ENCODE measurements at regions not wholly inside any gene's neighbourhood (a gene's known extent, or its start where the extent isn't known, plus 50 kb on each side); places are given as distances from the start of the nearest gene placed in this dataset.
"Not testable (repeated sequence)": the region's sequence is repeated elsewhere in the genome, so short reads cannot be mapped to it uniquely, and the experiment has no call there.

DNA sequence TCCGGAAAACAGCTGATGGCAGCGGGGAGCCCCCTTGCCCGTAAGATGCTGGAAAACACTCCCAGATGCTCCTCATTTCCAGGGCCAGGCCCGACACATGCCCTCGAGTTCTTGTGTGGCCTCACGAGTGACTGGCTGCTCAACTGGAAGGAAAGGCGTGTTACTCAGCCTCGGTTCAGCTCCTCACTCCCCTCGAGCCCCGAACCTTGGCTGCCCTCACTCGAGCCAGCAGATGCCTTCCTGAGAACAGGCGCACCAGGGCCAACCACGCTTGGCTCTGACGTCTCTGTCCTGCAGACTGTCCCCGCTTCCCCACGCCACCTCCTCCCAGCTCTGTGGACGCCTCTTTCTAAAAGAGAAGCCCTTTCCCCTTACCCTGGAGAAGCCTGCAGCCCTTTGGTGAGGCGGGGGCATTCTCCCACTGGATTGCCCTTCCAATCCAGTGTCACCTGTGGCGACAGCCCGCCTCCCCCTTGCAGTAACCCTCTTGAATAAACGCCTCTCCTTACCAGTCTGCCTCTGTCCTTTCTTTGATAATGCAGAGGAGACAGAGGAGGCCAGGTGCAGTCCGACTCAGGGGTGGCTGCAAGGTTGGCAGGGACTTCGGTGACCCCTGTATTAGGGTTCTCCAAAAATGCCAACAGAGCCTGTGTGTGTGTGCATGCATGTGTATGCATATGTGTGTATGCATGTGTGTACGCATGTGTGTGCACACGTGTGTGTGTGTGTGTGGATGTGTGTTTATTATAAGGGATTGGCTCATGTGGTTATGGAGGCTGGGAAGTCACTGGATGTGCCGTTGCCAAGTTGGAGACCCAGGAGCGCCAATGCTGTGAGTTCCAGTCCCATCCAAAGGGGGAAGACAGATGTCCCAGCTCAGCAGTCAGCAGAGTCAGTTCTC, 166.3 kb downstream of the KIF26A start:
- DNase-seq (ENCODE audit: low spot score): no peak
- TF ChIP-seq, protein P1, sequence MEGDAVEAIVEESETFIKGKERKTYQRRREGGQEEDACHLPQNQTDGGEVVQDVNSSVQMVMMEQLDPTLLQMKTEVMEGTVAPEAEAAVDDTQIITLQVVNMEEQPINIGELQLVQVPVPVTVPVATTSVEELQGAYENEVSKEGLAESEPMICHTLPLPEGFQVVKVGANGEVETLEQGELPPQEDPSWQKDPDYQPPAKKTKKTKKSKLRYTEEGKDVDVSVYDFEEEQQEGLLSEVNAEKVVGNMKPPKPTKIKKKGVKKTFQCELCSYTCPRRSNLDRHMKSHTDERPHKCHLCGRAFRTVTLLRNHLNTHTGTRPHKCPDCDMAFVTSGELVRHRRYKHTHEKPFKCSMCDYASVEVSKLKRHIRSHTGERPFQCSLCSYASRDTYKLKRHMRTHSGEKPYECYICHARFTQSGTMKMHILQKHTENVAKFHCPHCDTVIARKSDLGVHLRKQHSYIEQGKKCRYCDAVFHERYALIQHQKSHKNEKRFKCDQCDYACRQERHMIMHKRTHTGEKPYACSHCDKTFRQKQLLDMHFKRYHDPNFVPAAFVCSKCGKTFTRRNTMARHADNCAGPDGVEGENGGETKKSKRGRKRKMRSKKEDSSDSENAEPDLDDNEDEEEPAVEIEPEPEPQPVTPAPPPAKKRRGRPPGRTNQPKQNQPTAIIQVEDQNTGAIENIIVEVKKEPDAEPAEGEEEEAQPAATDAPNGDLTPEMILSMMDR (IDR thresholded peaks at IDR 0.05): no peak
- ATAC-seq (ENCODE audit: low FRiP score): no peak

DNA sequence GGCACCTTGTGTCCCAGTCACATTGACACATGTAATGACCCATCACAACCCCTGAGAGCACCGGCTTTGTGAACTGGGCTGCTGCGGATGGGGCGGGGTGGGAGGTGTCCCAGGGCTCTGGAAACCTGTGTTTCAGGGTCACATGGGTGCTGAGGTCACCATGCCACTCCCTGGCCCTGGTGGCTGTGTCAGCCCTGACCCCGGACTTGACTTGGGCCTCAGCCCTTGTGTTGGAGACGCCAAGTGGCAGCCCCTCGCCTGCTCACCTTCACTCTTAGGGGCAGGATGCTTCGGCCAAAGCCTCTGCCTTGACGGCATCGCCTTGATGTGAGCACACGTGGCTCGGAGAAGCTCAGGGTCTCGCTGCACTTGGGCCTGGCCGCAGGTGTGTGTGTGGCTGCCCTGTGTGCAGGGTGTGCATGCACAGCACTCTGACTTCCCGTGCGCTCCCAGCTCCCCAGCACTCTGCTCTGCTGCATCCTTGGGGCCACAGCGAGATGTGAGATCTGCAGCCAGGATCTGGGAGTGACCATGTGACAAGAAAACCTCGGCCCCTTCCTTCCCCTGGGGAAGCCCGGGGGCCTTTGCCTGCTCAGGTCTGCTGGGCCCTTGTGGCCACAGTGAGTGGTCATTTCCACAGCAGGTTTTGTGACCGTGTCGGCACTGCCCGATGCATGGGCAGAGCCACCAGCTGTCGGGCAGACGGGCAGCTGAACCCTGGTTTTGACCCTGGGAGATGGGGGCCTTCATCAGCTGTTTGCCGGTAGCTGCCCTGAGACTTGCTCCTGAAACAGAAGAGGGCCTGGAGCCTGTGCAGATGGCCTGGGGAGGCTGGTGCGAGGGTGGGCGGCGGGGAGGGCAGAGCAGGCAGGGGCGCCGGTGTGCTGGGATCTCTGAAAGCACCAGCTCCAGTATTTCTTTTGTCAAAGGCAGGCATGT, 167.4 kb downstream of the KIF26A start:
- TF ChIP-seq, protein P1 (IDR thresholded peaks at IDR 0.05): no peak
- DNase-seq (ENCODE audit: low spot score) (no peak), ATAC-seq (ENCODE audit: low FRiP score) (no peak)

DNA sequence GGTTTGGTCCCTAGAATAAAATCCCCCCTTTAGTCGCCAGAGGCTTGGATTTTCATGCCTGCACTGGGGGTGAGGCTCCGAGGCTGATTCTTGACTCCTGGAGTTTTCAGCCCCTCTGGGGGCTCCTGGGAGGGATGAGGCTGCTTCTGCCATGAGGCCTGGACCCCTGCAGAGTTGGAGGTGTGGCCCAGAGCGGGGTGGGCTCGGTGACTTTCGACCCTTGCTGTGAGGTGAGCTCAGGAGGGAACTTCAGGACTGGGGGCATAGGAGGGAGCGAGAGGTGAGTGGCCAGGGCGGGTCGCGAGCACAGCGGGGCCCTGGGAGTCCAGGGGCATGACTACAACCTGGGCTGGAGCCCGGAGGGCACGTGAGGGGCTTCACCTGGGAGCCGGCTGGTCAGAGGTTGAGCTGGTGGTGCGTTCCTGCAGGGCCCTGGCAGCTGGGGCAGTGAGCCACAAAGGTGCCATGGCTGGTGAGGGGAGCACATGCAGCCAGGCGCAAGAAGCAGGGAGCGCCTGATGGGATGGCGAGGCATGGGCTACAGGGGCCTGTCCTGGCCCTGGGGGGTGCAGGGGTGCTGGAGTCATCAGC, 168.2 kb downstream of the KIF26A start:
- no peak for ATAC-seq (ENCODE audit: low FRiP score)
- TF ChIP-seq, protein P1 (IDR thresholded peaks at IDR 0.05): no peak
- no peak for DNase-seq (ENCODE audit: low spot score)

DNA sequence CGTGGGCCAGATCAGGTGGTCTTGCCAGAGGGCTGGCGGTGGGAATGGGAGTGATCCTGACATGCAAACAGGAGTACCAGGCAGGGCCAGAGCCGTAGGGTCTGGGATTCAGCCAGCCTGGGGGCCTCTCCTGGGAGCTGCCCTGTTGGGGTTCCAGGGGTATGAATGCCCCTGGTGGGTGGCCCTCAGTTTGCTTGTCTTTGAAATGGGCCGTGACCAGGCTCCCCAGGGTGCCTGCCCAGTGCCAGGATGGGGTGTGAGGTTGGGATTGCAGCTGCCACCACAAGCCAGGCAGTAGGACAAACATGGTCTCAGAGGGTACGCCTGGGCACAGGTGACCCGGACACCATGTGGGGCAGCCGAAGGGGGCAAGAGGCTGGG, 168.8 kb downstream of the KIF26A start:
- TF ChIP-seq, protein P1 (IDR thresholded peaks at IDR 0.05): no peak
- no peak for ATAC-seq (ENCODE audit: low FRiP score)
- no peak for DNase-seq (ENCODE audit: low spot score)

DNA sequence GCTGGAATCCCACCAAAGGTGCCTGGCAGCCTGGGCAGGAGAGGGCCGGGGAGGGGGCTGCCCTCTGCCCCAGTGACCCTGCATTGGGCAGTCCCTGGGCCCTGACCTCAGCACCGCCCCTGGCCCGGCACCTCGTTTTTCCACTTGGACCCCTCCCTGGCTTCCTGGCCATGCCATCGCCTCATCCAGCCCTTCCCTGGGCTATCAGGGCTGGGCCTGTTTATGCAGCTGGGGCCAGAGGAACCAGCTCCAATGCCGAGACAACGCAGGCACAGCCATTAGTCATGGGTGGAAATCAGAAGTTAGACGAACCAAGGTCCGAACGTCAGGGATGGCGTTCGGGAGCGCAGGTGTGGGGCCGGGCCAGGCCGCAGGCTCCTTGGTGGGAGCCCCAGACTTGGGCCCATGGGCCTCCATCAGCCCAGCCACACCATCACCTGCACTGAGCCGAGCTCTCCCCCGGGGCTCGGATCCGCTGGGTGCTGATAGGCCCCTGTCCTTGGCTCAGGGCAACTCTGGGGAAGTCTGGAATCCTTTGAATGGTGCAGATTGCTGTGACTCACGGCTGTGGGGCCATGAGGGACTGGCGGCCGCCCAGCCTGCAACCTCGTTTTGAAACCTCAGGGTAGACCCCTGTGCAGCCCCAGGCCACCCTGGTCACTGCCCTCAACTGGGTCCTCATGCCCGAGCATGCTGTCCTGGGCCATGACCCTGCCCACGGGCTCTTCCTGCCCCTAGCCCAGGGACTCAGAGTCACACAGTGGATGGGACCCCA, 169.4 kb downstream of the KIF26A start:
- ATAC-seq (ENCODE audit: low FRiP score) (no peak), DNase-seq (ENCODE audit: low spot score) (no peak)
- TF ChIP-seq, protein P1 (IDR thresholded peaks at IDR 0.05): no peak

DNA sequence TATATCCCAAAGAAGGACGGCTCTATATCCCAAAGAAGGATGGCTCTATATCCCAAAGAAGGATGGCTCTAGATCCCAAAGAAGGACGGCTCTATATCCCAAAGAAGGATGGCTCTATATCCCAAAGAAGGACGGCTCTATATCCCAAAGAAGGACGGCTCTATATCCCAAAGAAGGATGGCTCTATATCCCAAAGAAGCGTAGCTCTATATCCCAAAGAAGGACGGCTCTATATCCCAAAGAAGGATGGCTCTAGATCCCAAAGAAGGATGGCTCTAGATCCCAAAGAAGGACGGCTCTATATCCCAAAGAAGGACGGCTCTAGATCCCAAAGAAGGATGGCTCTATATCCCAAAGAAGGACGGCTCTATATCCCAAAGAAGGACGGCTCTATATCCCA, 170.1 kb downstream of the KIF26A start:
- ATAC-seq (ENCODE audit: low FRiP score): not testable (repeated sequence)

More for the DNA sequence above, 170.1 kb downstream of the KIF26A start:
- not testable (repeated sequence) for DNase-seq (ENCODE audit: low spot score)
